ENCODE measurements at regions not wholly inside any gene's neighbourhood (a gene's known extent, or its start where the extent isn't known, plus 50 kb on each side); places are given as distances from the start of the nearest gene placed in this dataset.

GRCh38 chr4:174170906-174171305 lies 112.6 kb downstream of the FBXO8 start:
- no peak for DNase-seq (ENCODE audit: low spot score)
- TF ChIP-seq CTCF (IDR thresholded peaks at IDR 0.05; ENCODE audit: unreplicated experiment): no peak
- H3K27me3 Mint-ChIP-seq (ENCODE audit: unreplicated experiment): no peaks in the 10 kb centered on the region
- H3K4me3 Mint-ChIP-seq (ENCODE audit: unreplicated experiment): no peak overlapping the region
- no peaks in the 10 kb centered on the region for H3K4me1 Mint-ChIP-seq (ENCODE audit: unreplicated experiment)
- no peak overlapping the region for H3K27ac Mint-ChIP-seq (ENCODE audit: unreplicated experiment)
- no peaks in the 10 kb centered on the region for H3K36me3 Mint-ChIP-seq (ENCODE audit: low read depth, unreplicated experiment)
- no peaks in the 10 kb centered on the region for H3K9me3 Mint-ChIP-seq (ENCODE audit: unreplicated experiment)

- H3K4me3 Mint-ChIP-seq (ENCODE audit: unreplicated experiment): no peak overlapping the region
- no peak overlapping the region for H3K27ac Mint-ChIP-seq (ENCODE audit: unreplicated experiment)
- H3K9me3 Mint-ChIP-seq (ENCODE audit: unreplicated experiment): no peaks in the 10 kb centered on the region
- no peak for TF ChIP-seq CTCF (IDR thresholded peaks at IDR 0.05; ENCODE audit: unreplicated experiment)
- no peaks in the 10 kb centered on the region for H3K27me3 Mint-ChIP-seq (ENCODE audit: unreplicated experiment)
- H3K4me1 Mint-ChIP-seq (ENCODE audit: unreplicated experiment): no peaks in the 10 kb centered on the region
- no peaks in the 10 kb centered on the region for H3K36me3 Mint-ChIP-seq (ENCODE audit: low read depth, unreplicated experiment)
- DNase-seq (ENCODE audit: low spot score): no peak
Measured at GRCh38 chr4:174170091-174170490, 113.4 kb downstream of the FBXO8 start.

- no peak for DNase-seq (ENCODE audit: low spot score)
- Mint-ChIP-seq H3K9me3 (ENCODE audit: unreplicated experiment) (no peaks in the 10 kb centered on the region), H3K27me3 (ENCODE audit: unreplicated experiment) (no peaks in the 10 kb centered on the region), H3K27ac (ENCODE audit: unreplicated experiment) (no peak overlapping the region), H3K36me3 (ENCODE audit: low read depth, unreplicated experiment) (no peaks in the 10 kb centered on the region), H3K4me1 (ENCODE audit: unreplicated experiment) (peaks cover 8% of the 10 kb centered on the region), H3K4me3 (ENCODE audit: unreplicated experiment) (no peak overlapping the region)
- no peak for TF ChIP-seq CTCF (IDR thresholded peaks at IDR 0.05; ENCODE audit: unreplicated experiment)
Measured at GRCh38 chr4:174157106-174157607, 126.3 kb downstream of the FBXO8 start.

GRCh38 chr4:174156239-174156826 lies 127.1 kb downstream of the FBXO8 start:
- Mint-ChIP-seq H3K36me3 (ENCODE audit: low read depth, unreplicated experiment) (no peaks in the 10 kb centered on the region), H3K27ac (ENCODE audit: unreplicated experiment) (no peak overlapping the region), H3K9me3 (ENCODE audit: unreplicated experiment) (no peaks in the 10 kb centered on the region), H3K27me3 (ENCODE audit: unreplicated experiment) (no peaks in the 10 kb centered on the region), H3K4me1 (ENCODE audit: unreplicated experiment) (peaks cover 8% of the 10 kb centered on the region), H3K4me3 (ENCODE audit: unreplicated experiment) (no peak overlapping the region)
- TF ChIP-seq CTCF (IDR thresholded peaks at IDR 0.05; ENCODE audit: unreplicated experiment): peak; percentile 59
- DNase-seq (ENCODE audit: low spot score): no peak

GRCh38 chr4:174154215-174154854 lies 129.1 kb downstream of the FBXO8 start:
- DNase-seq (ENCODE audit: low spot score): no peak
- no peaks in the 10 kb centered on the region for H3K36me3 Mint-ChIP-seq (ENCODE audit: low read depth, unreplicated experiment)
- H3K4me3 Mint-ChIP-seq (ENCODE audit: unreplicated experiment): no peak overlapping the region
- TF ChIP-seq CTCF (IDR thresholded peaks at IDR 0.05; ENCODE audit: unreplicated experiment): no peak
- no peaks in the 10 kb centered on the region for H3K27me3 Mint-ChIP-seq (ENCODE audit: unreplicated experiment)
- H3K4me1 Mint-ChIP-seq (ENCODE audit: unreplicated experiment): peaks cover 8% of the 10 kb centered on the region
- H3K9me3 Mint-ChIP-seq (ENCODE audit: unreplicated experiment): no peaks in the 10 kb centered on the region
- no peak overlapping the region for H3K27ac Mint-ChIP-seq (ENCODE audit: unreplicated experiment)
